Neural crest cell (in vitro differentiated cells): ENCODE measurements at regions not wholly inside any gene's neighbourhood (a gene's known extent, or its start where the extent isn't known, plus 50 kb on each side); places are given as distances from the start of the nearest gene placed in this dataset.

Source experiments
- DNase-seq: peaks from one replicate; pipeline ENCODE4 v3.0.0; 2021; ENCODE audit warnings: low read depth, mixed read lengths, low spot score
- H3K27ac Mint-ChIP-seq: one replicate; pipeline ENCODE4 v1.8.0; 2021; ENCODE audit warnings: mild to moderate bottlenecking, mixed read lengths; ENCODE audit not compliant: unreplicated experiment
- H3K27me3 Mint-ChIP-seq: 2 replicates; pipeline ENCODE4 v1.8.0; 2021; ENCODE audit warnings: low read depth, mild to moderate bottlenecking, mixed read lengths
- H3K36me3 Mint-ChIP-seq: 2 replicates; pipeline ENCODE4 v1.8.0; 2021; ENCODE audit warnings: low read depth, mild to moderate bottlenecking, mixed read lengths
- H3K4me1 Mint-ChIP-seq: 2 replicates; pipeline ENCODE4 v1.8.0; 2021; ENCODE audit warnings: mixed read lengths
- H3K4me3 Mint-ChIP-seq: one replicate; pipeline ENCODE4 v1.8.0; 2021; ENCODE audit warnings: mild to moderate bottlenecking, mixed read lengths
- H3K9me3 Mint-ChIP-seq: 2 replicates; pipeline ENCODE4 v1.8.0; 2021; ENCODE audit warnings: mixed read lengths
- TF ChIP-seq, protein P1 (sequence below): fragments of 200-600 bp; sonication (generic); conservative IDR thresholded peaks from 2 replicates; pipeline ENCODE4 v1.5.0; 2021; ENCODE audit warnings: antibody characterized with exemption, mild to moderate bottlenecking

DNA sequence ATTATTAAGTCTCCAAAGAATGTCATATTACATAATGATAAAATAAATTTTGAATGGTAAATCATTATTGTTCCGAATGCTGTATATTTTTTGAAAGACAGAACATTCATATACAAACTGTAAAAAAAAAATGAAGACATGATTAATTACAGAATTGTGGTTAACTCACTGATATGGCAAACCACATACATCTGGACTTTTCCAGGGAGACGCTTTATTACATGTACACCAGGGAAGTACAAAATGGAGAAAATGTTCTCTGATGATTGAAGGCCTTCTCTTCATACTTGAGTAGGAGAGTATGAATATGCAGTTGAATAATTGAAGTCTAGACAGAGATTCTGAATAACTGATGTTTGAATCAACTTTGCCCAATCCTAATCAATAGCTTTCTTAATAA lies 1886.9 kb downstream of the EFNA5 start:
- H3K27ac Mint-ChIP-seq, result no peak overlapping the region

DNA sequence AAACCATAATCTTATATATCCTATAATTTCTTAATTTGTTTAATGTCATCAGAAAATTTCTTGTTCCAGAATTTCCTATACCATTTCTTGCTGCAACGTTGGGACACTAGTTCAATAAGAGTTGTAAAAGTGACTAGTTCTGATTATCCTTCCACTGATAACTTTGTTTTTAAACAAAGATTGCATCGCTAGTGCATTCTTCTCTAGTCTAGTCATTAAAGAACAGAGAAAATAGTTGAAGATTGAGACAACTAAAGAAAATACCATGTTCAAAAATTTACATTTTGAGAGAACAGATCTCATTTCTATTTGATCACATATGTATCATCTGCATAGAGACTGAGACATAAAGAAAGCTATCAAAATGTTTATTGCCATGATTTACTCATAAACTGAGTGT lies 1888.2 kb downstream of the EFNA5 start:
- no peak overlapping the region for H3K27ac Mint-ChIP-seq
- TF ChIP-seq, protein P1, sequence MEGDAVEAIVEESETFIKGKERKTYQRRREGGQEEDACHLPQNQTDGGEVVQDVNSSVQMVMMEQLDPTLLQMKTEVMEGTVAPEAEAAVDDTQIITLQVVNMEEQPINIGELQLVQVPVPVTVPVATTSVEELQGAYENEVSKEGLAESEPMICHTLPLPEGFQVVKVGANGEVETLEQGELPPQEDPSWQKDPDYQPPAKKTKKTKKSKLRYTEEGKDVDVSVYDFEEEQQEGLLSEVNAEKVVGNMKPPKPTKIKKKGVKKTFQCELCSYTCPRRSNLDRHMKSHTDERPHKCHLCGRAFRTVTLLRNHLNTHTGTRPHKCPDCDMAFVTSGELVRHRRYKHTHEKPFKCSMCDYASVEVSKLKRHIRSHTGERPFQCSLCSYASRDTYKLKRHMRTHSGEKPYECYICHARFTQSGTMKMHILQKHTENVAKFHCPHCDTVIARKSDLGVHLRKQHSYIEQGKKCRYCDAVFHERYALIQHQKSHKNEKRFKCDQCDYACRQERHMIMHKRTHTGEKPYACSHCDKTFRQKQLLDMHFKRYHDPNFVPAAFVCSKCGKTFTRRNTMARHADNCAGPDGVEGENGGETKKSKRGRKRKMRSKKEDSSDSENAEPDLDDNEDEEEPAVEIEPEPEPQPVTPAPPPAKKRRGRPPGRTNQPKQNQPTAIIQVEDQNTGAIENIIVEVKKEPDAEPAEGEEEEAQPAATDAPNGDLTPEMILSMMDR, result no peak
- H3K4me1 Mint-ChIP-seq, result no peaks in the 10 kb centered on the region
- H3K9me3 Mint-ChIP-seq, result no peaks in the 10 kb centered on the region
- no peak overlapping the region for H3K4me3 Mint-ChIP-seq
- DNase-seq, result no peak
- no peaks in the 10 kb centered on the region for H3K36me3 Mint-ChIP-seq
- H3K27me3 Mint-ChIP-seq, result no peaks in the 10 kb centered on the region

More for the DNA sequence above, 1886.9 kb downstream of the EFNA5 start:
- Mint-ChIP-seq H3K4me1 (no peaks in the 10 kb centered on the region), H3K27me3 (no peaks in the 10 kb centered on the region), H3K9me3 (no peaks in the 10 kb centered on the region), H3K36me3 (no peaks in the 10 kb centered on the region), H3K4me3 (no peak overlapping the region)
- no peak for DNase-seq
- TF ChIP-seq, protein P1, result no peak

GRCh38 chr5:105773241-105773640 lies 1897.5 kb downstream of the EFNA5 start:
- H3K9me3 Mint-ChIP-seq, result no peaks in the 10 kb centered on the region
- no peak overlapping the region for H3K27ac Mint-ChIP-seq
- no peaks in the 10 kb centered on the region for H3K27me3 Mint-ChIP-seq

GRCh38 chr5:105767267-105767666 lies 1903.5 kb downstream of the EFNA5 start:
- Mint-ChIP-seq H3K9me3 (peaks cover 10% of the 10 kb centered on the region), H3K4me1 (no peaks in the 10 kb centered on the region), H3K36me3 (peaks cover 5% of the 10 kb centered on the region), H3K27ac (no peak overlapping the region), H3K4me3 (no peak overlapping the region), H3K27me3 (no peaks in the 10 kb centered on the region)
- TF ChIP-seq, protein P1, result no peak
- no peak for DNase-seq

More at GRCh38 chr5:105773241-105773640, 1897.5 kb downstream of the EFNA5 start:
- Mint-ChIP-seq H3K4me3 (no peak overlapping the region), H3K4me1 (no peaks in the 10 kb centered on the region), H3K36me3 (no peaks in the 10 kb centered on the region)
- TF ChIP-seq, protein P1, result no peak
- DNase-seq, result no peak

GRCh38 chr5:105762728-105763127 lies 1908.0 kb downstream of the EFNA5 start:
- H3K9me3 Mint-ChIP-seq, result peaks cover 21% of the 10 kb centered on the region
- no peak for DNase-seq
- H3K4me1 Mint-ChIP-seq, result no peaks in the 10 kb centered on the region
- H3K4me3 Mint-ChIP-seq, result no peak overlapping the region
- H3K27ac Mint-ChIP-seq, result no peak overlapping the region
- TF ChIP-seq, protein P1, result no peak
- H3K27me3 Mint-ChIP-seq, result no peaks in the 10 kb centered on the region
- peaks cover 5% of the 10 kb centered on the region for H3K36me3 Mint-ChIP-seq

- Mint-ChIP-seq H3K4me1 (no peaks in the 10 kb centered on the region), H3K36me3 (no peaks in the 10 kb centered on the region), H3K27me3 (no peaks in the 10 kb centered on the region), H3K27ac (no peak overlapping the region), H3K4me3 (no peak overlapping the region), H3K9me3 (peaks cover 4% of the 10 kb centered on the region)
- TF ChIP-seq, protein P1, result no peak
- no peak for DNase-seq
Measured at GRCh38 chr5:105754056-105754455, 1916.7 kb downstream of the EFNA5 start.
